ENCODE measurements at regions not wholly inside any gene's neighbourhood (a gene's known extent, or its start where the extent isn't known, plus 50 kb on each side); places are given as distances from the start of the nearest gene placed in this dataset.
"Not testable (repeated sequence)": the region's sequence is repeated elsewhere in the genome, so short reads cannot be mapped to it uniquely, and the experiment has no call there.

DNA sequence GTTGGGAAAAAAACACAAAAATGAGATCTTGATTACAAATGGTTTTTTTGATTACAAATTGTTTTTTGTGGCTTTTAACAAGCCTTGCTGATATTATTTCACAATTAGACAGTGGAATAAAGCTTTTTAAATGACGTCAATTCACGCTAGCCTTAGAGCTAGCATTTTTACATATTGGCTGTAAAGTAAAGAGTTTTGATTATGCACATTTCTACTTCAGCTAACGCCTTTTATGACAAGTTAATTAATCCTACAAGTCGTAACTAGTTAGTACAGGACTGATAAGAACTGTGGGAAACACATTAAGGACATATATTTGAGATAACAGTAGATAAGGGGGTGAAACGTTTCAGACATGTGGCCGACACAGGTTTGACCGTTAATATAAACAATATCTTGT is 95.7 kb upstream of the ATXN3L start:
- TF ChIP-seq, protein P1, sequence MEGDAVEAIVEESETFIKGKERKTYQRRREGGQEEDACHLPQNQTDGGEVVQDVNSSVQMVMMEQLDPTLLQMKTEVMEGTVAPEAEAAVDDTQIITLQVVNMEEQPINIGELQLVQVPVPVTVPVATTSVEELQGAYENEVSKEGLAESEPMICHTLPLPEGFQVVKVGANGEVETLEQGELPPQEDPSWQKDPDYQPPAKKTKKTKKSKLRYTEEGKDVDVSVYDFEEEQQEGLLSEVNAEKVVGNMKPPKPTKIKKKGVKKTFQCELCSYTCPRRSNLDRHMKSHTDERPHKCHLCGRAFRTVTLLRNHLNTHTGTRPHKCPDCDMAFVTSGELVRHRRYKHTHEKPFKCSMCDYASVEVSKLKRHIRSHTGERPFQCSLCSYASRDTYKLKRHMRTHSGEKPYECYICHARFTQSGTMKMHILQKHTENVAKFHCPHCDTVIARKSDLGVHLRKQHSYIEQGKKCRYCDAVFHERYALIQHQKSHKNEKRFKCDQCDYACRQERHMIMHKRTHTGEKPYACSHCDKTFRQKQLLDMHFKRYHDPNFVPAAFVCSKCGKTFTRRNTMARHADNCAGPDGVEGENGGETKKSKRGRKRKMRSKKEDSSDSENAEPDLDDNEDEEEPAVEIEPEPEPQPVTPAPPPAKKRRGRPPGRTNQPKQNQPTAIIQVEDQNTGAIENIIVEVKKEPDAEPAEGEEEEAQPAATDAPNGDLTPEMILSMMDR (IDR thresholded peaks at IDR 0.05; ENCODE audit: insufficient read depth, low read depth, low read length, missing control alignments): no peak
- no peak for DNase-seq (ENCODE audit: low read depth)
- H3K4me3 ChIP-seq (ENCODE audit: low read length): no peak overlapping the region

DNA sequence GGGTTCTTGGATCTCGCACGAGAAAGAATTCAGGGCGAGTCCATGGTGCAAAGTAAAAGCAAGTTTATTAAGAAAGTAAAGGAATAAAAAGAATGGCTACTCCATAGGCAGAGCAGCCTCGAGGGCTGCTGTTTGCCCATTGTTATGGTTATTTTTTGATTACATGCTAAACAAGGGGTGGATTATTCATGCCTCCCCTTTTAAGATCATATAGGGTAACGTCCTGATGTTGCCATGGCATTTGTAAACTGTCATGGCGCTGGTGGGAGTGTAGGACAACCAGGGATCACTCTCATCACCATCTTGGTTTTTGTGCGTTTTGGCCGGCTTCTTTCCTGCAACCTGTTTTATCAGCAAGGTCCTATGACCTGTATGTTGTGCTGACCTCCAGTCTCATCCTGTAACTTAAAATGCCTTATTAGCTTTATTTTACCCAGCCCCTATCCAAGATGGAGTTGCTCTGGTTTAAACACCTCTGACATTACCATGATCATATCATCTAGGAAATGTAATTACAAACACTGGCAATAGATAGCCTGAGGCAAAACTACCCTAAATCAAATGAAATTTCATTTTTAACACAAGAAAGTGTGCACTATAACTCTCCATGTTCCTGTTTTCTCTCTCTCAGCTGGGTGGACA is 94.3 kb upstream of the ATXN3L start:
- TF ChIP-seq, protein P1 (IDR thresholded peaks at IDR 0.05; ENCODE audit: insufficient read depth, low read depth, low read length, missing control alignments): no peak
- H3K4me3 ChIP-seq (ENCODE audit: low read length): no peak overlapping the region
- DNase-seq (ENCODE audit: low read depth): no peak

DNA sequence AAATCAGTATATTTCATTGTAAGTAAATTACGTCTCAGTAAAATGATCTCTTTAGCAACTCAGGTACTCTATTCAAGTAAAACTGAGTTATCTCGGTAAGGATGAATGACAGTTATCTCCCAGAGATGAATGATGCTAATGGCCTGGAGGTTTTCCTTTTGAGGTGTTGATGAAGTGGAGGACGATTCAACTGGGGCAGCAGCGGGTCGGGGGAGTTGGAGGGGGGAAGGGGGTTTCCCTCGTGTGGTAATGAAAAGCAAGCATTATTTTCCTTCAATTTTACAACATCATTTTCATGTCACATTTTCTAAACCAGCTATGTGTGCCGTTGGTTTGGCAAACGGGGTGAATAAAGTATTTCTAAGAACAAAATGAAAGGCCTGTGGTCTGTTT is 92.4 kb upstream of the ATXN3L start:
- DNase-seq (ENCODE audit: low read depth): no peak
- TF ChIP-seq, protein P1 (IDR thresholded peaks at IDR 0.05; ENCODE audit: insufficient read depth, low read depth, low read length, missing control alignments): no peak
- no peak overlapping the region for H3K4me3 ChIP-seq (ENCODE audit: low read length)

DNA sequence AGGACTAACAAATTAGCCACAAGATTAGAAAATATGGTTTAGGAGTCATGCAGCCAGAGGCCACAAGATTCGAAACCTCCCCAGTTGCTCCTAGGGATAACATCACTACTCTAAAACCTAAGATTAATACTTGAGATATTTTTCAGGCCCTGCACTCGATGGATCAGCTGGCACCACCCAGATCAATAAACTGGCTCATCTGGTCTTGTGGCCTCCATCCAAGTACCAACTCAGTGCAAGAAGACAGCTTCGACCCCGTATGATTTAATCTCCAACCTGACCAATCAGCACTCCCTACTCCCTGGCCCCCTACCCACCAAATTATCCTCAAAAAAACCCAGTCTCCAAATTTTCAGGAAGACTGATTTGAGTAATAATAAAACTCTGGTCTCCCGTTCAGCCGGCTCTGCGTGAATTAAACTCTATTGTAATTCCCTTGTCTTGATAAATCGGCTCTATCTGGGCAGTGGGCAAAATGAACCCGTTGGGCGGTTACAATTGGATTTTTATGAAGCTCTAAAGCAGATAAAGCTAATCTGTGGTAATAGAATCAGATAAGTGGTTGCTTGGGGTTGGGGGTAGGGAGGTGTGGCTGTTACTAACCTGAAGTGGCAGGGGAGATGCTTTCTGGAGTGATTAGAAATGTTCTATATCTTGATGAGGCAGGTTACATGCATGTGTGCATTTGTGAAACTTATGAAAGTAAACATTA is 91.8 kb upstream of the ATXN3L start:
- H3K4me3 ChIP-seq (ENCODE audit: low read length): no peak overlapping the region
- TF ChIP-seq, protein P1 (IDR thresholded peaks at IDR 0.05; ENCODE audit: insufficient read depth, low read depth, low read length, missing control alignments): no peak
- DNase-seq (ENCODE audit: low read depth): no peak

DNA sequence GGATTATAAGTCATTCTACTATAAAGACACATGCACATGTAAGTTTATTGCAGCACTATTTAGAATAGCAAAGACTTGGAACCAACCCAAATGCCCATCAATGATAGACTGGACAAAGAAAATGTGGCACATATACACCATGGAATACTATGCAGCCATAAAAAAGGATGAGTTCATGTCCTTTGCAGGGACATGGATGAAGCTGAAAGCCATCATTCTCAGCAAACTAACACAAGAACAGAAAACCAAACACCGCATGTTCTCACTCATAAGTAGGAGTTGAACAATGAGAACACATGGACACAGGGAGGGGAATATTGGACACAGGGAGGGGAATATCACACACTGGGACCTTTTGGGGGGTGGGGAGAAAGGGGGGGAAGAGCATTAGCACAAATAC is 88.7 kb upstream of the ATXN3L start:
- H3K4me3 ChIP-seq (ENCODE audit: low read length); DNase-seq (ENCODE audit: low read depth): not testable (repeated sequence)

DNA sequence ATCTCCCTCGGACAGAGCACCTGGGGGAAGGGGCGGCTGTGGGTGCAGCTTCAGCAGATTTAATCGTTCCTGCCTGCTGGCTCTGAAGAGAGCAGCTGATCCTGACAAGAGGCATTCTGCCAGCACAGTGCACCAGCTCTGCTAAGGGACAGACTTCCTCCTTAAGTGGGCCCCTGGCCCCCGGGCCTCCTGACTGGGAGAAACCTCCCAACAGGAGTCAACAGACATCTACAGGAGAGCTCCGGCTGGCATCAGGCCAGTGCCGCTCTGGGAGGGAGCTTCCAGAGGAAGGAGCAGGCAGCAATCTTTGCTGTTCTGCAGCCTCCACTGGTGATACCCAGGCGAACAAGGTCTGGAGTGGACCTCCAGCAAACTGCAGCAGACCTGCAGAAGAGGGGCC is 84.9 kb upstream of the ATXN3L start:
- not testable (repeated sequence) for H3K4me3 ChIP-seq (ENCODE audit: low read length); DNase-seq (ENCODE audit: low read depth)

DNA sequence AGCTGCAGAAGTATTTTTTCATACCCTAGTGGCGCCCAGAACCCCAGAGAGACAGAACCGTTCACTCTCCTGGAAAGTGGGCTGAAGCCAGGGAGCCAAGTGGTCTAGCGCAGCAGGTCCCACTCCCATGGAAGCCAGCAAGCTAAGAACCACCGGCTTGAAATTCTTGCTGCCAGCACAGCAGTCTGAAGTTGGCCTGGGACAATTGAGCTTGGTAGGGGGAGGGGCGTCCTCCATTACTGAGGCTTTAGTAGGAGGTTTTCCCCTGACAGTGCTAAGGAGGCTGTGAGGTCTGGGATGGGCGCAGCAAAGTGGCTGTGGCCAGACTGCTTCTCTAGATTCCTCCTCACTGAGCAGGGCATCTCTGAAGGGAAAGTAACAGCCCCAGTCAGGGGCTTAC is 84.5 kb upstream of the ATXN3L start:
- DNase-seq (ENCODE audit: low read depth): no peak
- TF ChIP-seq, protein P1 (IDR thresholded peaks at IDR 0.05; ENCODE audit: insufficient read depth, low read depth, low read length, missing control alignments): no peak
- no peak overlapping the region for H3K4me3 ChIP-seq (ENCODE audit: low read length)

DNA sequence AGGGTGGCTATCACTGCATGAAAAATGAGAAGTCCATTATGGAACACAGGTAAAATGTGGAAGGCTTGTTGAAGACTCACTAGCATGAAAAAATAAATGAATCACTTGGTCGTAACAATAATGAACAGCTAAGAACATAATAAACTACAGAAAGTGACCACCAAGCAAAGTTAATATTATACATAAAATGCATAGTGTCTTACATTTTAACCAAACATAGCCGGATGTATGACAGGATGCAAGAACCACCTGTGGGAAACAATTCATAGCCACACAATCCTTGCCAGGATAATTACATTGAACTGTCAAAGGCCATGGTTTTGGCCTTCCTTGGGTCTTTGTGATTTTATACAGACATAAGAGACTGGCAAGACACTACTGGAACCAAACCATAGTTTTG is 81.9 kb upstream of the ATXN3L start:
- TF ChIP-seq, protein P1 (IDR thresholded peaks at IDR 0.05; ENCODE audit: insufficient read depth, low read depth, low read length, missing control alignments): no peak
- no peak for DNase-seq (ENCODE audit: low read depth)
- H3K4me3 ChIP-seq (ENCODE audit: low read length): no peak overlapping the region
